NB4 (cell line): ENCODE measurements at regions not wholly inside any gene's neighbourhood (a gene's known extent, or its start where the extent isn't known, plus 50 kb on each side); places are given as distances from the start of the nearest gene placed in this dataset.
"Not testable (repeated sequence)": the region's sequence is repeated elsewhere in the genome, so short reads cannot be mapped to it uniquely, and the experiment has no call there.

Experiments used
- CTCF ChIP-seq: IDR thresholded peaks from one replicate; pipeline ENCODE4 v1.5.1; 2012; ENCODE audit warnings: low read depth, low read length
- MYC ChIP-seq: IDR thresholded peaks from 2 replicates; pipeline ENCODE4 v1.6.1; 2011; ENCODE audit warnings: low read depth, low read length

- not testable (repeated sequence) for TF ChIP-seq CTCF, MYC
Measured at GRCh38 chr17:62231293-62231692, 149.1 kb upstream of the EFCAB3 start.
